Fibroblast of lung (primary cell): ENCODE measurements at regions not wholly inside any gene's neighbourhood (a gene's known extent, or its start where the extent isn't known, plus 50 kb on each side); places are given as distances from the start of the nearest gene placed in this dataset.

Source experiments
- DNase-seq, 2 donors: peaks; one replicate each; pipeline versions ENCODE4 v3.0.0 to v3.0.0-alpha.2; 2010; ENCODE audit warnings: low read depth in 2 of 2
- H2AFZ ChIP-seq: 2 replicates; pipeline ENCODE4 v1.5.1; 2012; ENCODE audit warnings: low read length, control low read depth, inconsistent platforms
- H3K27ac ChIP-seq: 2 replicates; pipeline ENCODE4 v1.5.1; 2011; ENCODE audit warnings: low read length, control low read depth; ENCODE audit not compliant: insufficient read depth
- H3K27me3 ChIP-seq: 2 replicates; pipeline ENCODE4 v1.5.1; 2011; ENCODE audit warnings: mild to moderate bottlenecking, low read length; ENCODE audit not compliant: control insufficient read depth, insufficient read depth
- H3K36me3 ChIP-seq: 2 replicates; pipeline ENCODE4 v1.5.1; 2011; ENCODE audit warnings: low read length; ENCODE audit not compliant: control insufficient read depth, insufficient read depth
- H3K4me1 ChIP-seq: 2 replicates; pipeline ENCODE4 v1.5.1; 2011; ENCODE audit warnings: low read length; ENCODE audit not compliant: control insufficient read depth, insufficient read depth; ENCODE audit errors: extremely low read depth
- H3K4me2 ChIP-seq: 2 replicates; pipeline ENCODE4 v1.5.1; 2011; ENCODE audit warnings: low read length, control low read depth; ENCODE audit not compliant: insufficient read depth; ENCODE audit errors: extremely low read depth
- H3K4me3 ChIP-seq, 4 experiments: fragments of 200-600 bp in 1 of 4; sonication (generic) in 1 of 4; replicated peaks in 1 of 4; 2 replicates each; pipeline ENCODE4 v1.5.1; 2011 to 2016; ENCODE audit warnings: low read length in 4 of 4, low read depth in 3 of 4, mild to moderate bottlenecking in 3 of 4, control low read depth in 2 of 4, inconsistent platforms in 1 of 4, mixed read lengths in 1 of 4; ENCODE audit not compliant: insufficient read depth in 1 of 4; ENCODE audit errors: control extremely low read depth in 1 of 4
- H3K79me2 ChIP-seq: 2 replicates; pipeline ENCODE4 v1.5.1; 2012; ENCODE audit warnings: mild to moderate bottlenecking, low read length, inconsistent platforms; ENCODE audit not compliant: control insufficient read depth, insufficient read depth
- H3K9ac ChIP-seq: 2 replicates; pipeline ENCODE4 v1.5.1; 2011; ENCODE audit warnings: mild to moderate bottlenecking, low read length, control low read depth; ENCODE audit not compliant: insufficient read depth
- H3K9me3 ChIP-seq: 2 replicates; pipeline ENCODE4 v1.5.1; 2012; ENCODE audit warnings: low read depth, low read length; ENCODE audit not compliant: control insufficient read depth, insufficient read depth
- H4K20me1 ChIP-seq: 2 replicates; pipeline ENCODE4 v1.5.1; 2011; ENCODE audit warnings: low read length; ENCODE audit not compliant: control insufficient read depth, insufficient read depth; ENCODE audit errors: extremely low read depth
- CTCF ChIP-seq, 2 donors: IDR thresholded peaks in 1 of 2; conservative IDR thresholded peaks in 1 of 2; 1 replicate in 1 of 2; 2 replicates in 1 of 2; pipeline ENCODE4 v1.5.1; 2011 to 2012; ENCODE audit warnings: low read length in 2 of 2, control low read depth in 1 of 2, inconsistent platforms in 1 of 2, low read depth in 1 of 2, mild to moderate bottlenecking in 1 of 2
- EZH2 ChIP-seq: IDR thresholded peaks from 2 replicates; pipeline ENCODE4 v1.5.1; 2012; ENCODE audit warnings: low read length, control low read depth, mild to moderate bottlenecking; ENCODE audit errors: missing control alignments

GRCh38 chr20:43859994-43860393 is 54.7 kb upstream of the TOX2 start:
- H4K20me1 ChIP-seq: no peaks in the 10 kb centered on the region
- TF ChIP-seq EZH2: no peak
- TF ChIP-seq CTCF (conservative IDR thresholded peaks at IDR 0.05 in 1 of 2, IDR thresholded peaks at IDR 0.05 in 1 of 2; ENCODE audit: low read depth in 1 of 2, low read length in 2 of 2): no peak
- no peaks in the 10 kb centered on the region for H3K36me3 ChIP-seq
- H3K9ac ChIP-seq: no peak overlapping the region
- DNase-seq: no peak
- no peaks in the 10 kb centered on the region for H3K79me2 ChIP-seq
- no peak overlapping the region for H3K27ac ChIP-seq
- no peaks in the 10 kb centered on the region for H3K27me3 ChIP-seq
- no peaks in the 10 kb centered on the region for H3K9me3 ChIP-seq
- no peaks in the 10 kb centered on the region for H3K4me1 ChIP-seq
- no peak overlapping the region for H3K4me2 ChIP-seq
- no peak overlapping the region for H2AFZ ChIP-seq
- no peak overlapping the region for H3K4me3 ChIP-seq

GRCh38 chr20:43857932-43858331 is 56.7 kb upstream of the TOX2 start:
- H3K9me3 ChIP-seq: no peaks in the 10 kb centered on the region
- H4K20me1 ChIP-seq: no peaks in the 10 kb centered on the region
- H3K36me3 ChIP-seq: no peaks in the 10 kb centered on the region
- no peaks in the 10 kb centered on the region for H3K4me1 ChIP-seq
- H3K4me2 ChIP-seq: no peak overlapping the region
- H2AFZ ChIP-seq: no peak overlapping the region
- H3K79me2 ChIP-seq: no peaks in the 10 kb centered on the region
- no peaks in the 10 kb centered on the region for H3K27me3 ChIP-seq
- no peak overlapping the region for H3K27ac ChIP-seq
- DNase-seq: no peak
- no peak overlapping the region for H3K9ac ChIP-seq
- no peak for TF ChIP-seq EZH2
- TF ChIP-seq CTCF (conservative IDR thresholded peaks at IDR 0.05 in 1 of 2, IDR thresholded peaks at IDR 0.05 in 1 of 2; ENCODE audit: low read depth in 1 of 2, low read length in 2 of 2): no peak
- H3K4me3 ChIP-seq: no peak overlapping the region

- Histone ChIP-seq H2AFZ (no peak overlapping the region), H3K4me3 (no peak overlapping the region), H3K79me2 (no peaks in the 10 kb centered on the region), H3K4me1 (no peaks in the 10 kb centered on the region), H3K9me3 (no peaks in the 10 kb centered on the region), H4K20me1 (no peaks in the 10 kb centered on the region), H3K36me3 (no peaks in the 10 kb centered on the region), H3K4me2 (no peak overlapping the region), H3K9ac (no peak overlapping the region), H3K27me3 (no peaks in the 10 kb centered on the region), H3K27ac (no peak overlapping the region)
- TF ChIP-seq CTCF (conservative IDR thresholded peaks at IDR 0.05 in 1 of 2, IDR thresholded peaks at IDR 0.05 in 1 of 2; ENCODE audit: low read depth in 1 of 2, low read length in 2 of 2) (no peak), EZH2 (no peak)
- no peak for DNase-seq
Observed at GRCh38 chr20:43857127-43857526, 57.5 kb upstream of the TOX2 start.
